ENCODE measurements at regions not wholly inside any gene's neighbourhood (a gene's known extent, or its start where the extent isn't known, plus 50 kb on each side); places are given as distances from the start of the nearest gene placed in this dataset.
A peak's percentile ranks its signal among the peaks of the same experiment; 100 is the strongest.

DNA sequence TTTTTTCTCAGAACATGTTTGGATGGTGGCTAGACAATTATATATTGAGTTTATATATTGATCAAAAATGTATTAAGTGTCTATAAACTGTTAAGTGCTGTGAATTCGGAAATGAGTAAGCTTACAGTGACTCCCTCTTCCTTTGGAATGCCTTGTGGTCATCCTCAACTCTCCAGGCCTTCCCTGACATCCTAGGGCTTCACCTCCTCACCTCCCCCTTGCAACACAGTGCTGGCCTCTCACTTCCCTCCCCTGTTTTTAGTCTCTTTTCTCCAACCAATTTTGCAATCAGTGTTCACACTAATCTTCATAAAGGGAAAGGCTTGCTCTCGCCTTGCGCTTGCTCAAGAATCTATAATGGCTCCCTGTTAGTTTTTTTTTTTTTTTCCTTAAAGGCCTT lies 95.1 kb upstream of the C1orf21 start:
- Histone ChIP-seq H3K27me3 (no peaks in the 10 kb centered on the region), H3K4me1 (peaks cover 0 to 7% (median 0%) of the 10 kb centered on the region in 4 donors), H3K9me3 (no peaks in the 10 kb centered on the region), H3K27ac (no peak overlapping the region), H3K4me3 (no peak overlapping the region), H3K36me3 (no peaks in the 10 kb centered on the region)
- intact Hi-C loops (cut with DNase I; ENCODE audit: low total_unique reads) (no loop called here), in situ Hi-C loops (cut with MboI; ENCODE audit: low pct_ligation_motif_present in 1 of 4, low pct_unique_long_range_greater_than_20kb in 1 of 4, low sequenced_read_pairs in 3 of 4) (no loop called here)
- DNase-seq = no peak
- WGBS, 2 donors (ENCODE audit: low coverage in 1 of 2) = 89 to 96% methylated on average over 3 of the region's 3 CpGs
- no peak for TF ChIP-seq POLR2AphosphoS5 (IDR thresholded peaks at IDR 0.05)
- no peak for TF ChIP-seq EP300 (IDR thresholded peaks at IDR 0.05; ENCODE audit: low read depth)
- TF ChIP-seq, protein P1, sequence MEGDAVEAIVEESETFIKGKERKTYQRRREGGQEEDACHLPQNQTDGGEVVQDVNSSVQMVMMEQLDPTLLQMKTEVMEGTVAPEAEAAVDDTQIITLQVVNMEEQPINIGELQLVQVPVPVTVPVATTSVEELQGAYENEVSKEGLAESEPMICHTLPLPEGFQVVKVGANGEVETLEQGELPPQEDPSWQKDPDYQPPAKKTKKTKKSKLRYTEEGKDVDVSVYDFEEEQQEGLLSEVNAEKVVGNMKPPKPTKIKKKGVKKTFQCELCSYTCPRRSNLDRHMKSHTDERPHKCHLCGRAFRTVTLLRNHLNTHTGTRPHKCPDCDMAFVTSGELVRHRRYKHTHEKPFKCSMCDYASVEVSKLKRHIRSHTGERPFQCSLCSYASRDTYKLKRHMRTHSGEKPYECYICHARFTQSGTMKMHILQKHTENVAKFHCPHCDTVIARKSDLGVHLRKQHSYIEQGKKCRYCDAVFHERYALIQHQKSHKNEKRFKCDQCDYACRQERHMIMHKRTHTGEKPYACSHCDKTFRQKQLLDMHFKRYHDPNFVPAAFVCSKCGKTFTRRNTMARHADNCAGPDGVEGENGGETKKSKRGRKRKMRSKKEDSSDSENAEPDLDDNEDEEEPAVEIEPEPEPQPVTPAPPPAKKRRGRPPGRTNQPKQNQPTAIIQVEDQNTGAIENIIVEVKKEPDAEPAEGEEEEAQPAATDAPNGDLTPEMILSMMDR (IDR thresholded peaks at IDR 0.05) = no peak
- TF ChIP-seq POLR2A (IDR thresholded peaks at IDR 0.05) = no peak

DNA sequence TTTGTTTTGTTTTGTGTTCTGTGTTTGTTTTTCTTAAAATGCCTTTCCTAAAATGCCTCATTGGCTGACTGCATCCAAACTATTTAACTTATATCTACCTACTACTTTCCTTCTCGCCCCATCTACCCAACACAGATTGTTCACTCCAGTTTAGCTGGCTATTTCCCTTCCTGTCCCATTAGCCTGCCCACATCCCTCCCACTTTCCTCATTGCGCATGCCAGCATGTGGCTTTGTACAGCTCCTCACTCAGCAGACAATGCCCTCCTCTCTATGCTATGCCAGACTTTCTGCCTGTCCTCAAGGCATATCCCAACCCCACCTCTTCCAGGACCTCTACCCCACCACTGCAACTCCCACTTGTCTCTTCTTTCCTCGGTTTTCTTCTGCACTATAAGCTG lies 94.7 kb upstream of the C1orf21 start:
- no peaks in the 10 kb centered on the region for H3K27me3 ChIP-seq
- 62 to 82% methylated on average over 3 of the region's 3 CpGs for WGBS, 2 donors (ENCODE audit: low coverage in 1 of 2)
- in situ Hi-C loops (cut with MboI; ENCODE audit: low pct_ligation_motif_present in 1 of 4, low pct_unique_long_range_greater_than_20kb in 1 of 4, low sequenced_read_pairs in 3 of 4) = no loop called here
- no peak for DNase-seq
- no peak overlapping the region for H3K27ac ChIP-seq
- peaks cover 0 to 9% (median 0%) of the 10 kb centered on the region in 4 donors for H3K4me1 ChIP-seq
- TF ChIP-seq, protein P1 (IDR thresholded peaks at IDR 0.05) = no peak
- TF ChIP-seq POLR2AphosphoS5 (IDR thresholded peaks at IDR 0.05) = no peak
- no peak for TF ChIP-seq POLR2A (IDR thresholded peaks at IDR 0.05)
- no peak for TF ChIP-seq EP300 (IDR thresholded peaks at IDR 0.05; ENCODE audit: low read depth)
- no peaks in the 10 kb centered on the region for H3K9me3 ChIP-seq
- intact Hi-C loops (cut with DNase I; ENCODE audit: low total_unique reads) = no loop called here
- H3K36me3 ChIP-seq = no peaks in the 10 kb centered on the region
- no peak overlapping the region for H3K4me3 ChIP-seq

DNA sequence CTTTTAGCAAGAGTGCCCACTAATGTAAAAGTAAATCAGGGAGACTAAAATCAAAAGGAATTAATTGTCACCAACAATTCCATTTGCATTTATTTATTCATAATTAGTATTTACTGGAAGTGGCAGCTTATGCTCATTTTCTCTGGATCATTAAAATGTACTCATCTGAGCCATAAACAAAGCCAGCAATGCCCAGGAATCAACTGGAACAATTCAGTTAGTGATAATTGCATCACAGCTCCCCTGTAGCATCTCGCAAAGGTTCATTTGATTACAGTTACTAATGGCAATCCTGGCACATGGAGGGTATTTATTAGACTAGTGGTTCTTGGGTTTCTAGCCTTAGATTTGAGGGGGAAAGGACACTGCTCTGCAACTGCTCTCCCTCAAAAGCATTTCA lies 92.7 kb upstream of the C1orf21 start:
- in situ Hi-C loops (cut with MboI; ENCODE audit: low pct_ligation_motif_present in 1 of 4, low pct_unique_long_range_greater_than_20kb in 1 of 4, low sequenced_read_pairs in 3 of 4) = no loop called here
- WGBS, 2 donors (ENCODE audit: low coverage in 1 of 2) = 92 to 100% methylated on average over 1 of the region's 1 CpG
- Histone ChIP-seq H3K27ac (no peak overlapping the region), H3K27me3 (no peaks in the 10 kb centered on the region), H3K9me3 (no peaks in the 10 kb centered on the region), H3K36me3 (no peaks in the 10 kb centered on the region), H3K4me3 (no peak overlapping the region), H3K4me1 (peaks cover 0 to 17% (median 3%) of the 10 kb centered on the region in 4 donors)
- no peak for DNase-seq
- TF ChIP-seq EP300 (IDR thresholded peaks at IDR 0.05; ENCODE audit: low read depth) (no peak), POLR2A (IDR thresholded peaks at IDR 0.05) (no peak), POLR2AphosphoS5 (IDR thresholded peaks at IDR 0.05) (no peak)
- TF ChIP-seq, protein P1 (IDR thresholded peaks at IDR 0.05) = no peak
- intact Hi-C loops (cut with DNase I; ENCODE audit: low total_unique reads) = no loop called here

DNA sequence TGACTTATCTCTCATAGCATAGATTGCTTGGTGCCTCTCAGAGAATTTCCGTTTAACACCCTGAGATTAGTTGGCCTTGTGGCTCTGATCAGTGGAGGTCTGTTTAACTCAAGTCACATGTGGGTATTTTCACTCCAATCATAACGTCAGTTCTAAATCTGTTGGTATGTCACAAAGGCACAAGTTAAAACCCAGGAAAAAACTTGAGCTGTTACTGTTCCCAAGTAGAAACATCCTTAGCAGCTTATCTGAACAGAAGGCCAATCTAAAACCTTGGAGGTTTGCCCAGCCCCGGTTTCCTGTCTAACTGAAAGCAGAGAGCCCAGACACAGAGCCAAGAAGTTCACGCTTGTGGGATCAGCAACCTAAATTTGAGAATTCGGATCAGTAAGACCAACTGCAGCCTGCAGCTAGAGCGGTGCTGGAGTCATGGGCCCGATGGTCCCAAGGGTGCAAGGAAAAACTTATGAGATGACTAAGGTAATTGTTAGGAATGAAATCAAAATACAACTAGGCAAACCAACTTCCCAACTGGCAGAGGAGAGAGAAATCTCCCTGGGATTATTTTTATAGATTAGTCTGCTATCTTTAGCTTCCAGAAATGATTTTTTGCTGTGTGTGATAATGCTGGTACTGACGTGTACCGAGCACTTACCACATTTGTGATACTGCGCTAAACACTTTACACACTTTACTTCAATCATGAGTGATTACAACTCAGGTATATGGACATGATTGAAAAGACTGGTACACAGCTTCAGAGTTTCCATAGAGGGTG lies 90.2 kb upstream of the C1orf21 start:
- peak in 1 of 3 donors; percentile 29 for TF ChIP-seq POLR2AphosphoS5 (IDR thresholded peaks at IDR 0.05)
- TF ChIP-seq POLR2A (IDR thresholded peaks at IDR 0.05) = no peak
- TF ChIP-seq EP300 (IDR thresholded peaks at IDR 0.05; ENCODE audit: low read depth) = no peak
- TF ChIP-seq, protein P1 (IDR thresholded peaks at IDR 0.05) = no peak
- H3K36me3 ChIP-seq = no peaks in the 10 kb centered on the region
- H3K4me3 ChIP-seq = no peak overlapping the region
- in situ Hi-C loops (cut with MboI; ENCODE audit: low pct_ligation_motif_present in 1 of 4, low pct_unique_long_range_greater_than_20kb in 1 of 4, low sequenced_read_pairs in 3 of 4) (no loop called here), intact Hi-C loops (cut with DNase I; ENCODE audit: low total_unique reads) (no loop called here)
- H3K27ac ChIP-seq = peak overlapping the region; percentile 36 to 67 (median 47)
- peak; percentile 73 for DNase-seq
- no peaks in the 10 kb centered on the region for H3K27me3 ChIP-seq
- WGBS, 2 donors (ENCODE audit: low coverage in 1 of 2) = 33 to 52% methylated on average over 8 to 10 of the region's 10 CpGs
- H3K9me3 ChIP-seq = no peaks in the 10 kb centered on the region
- peaks cover 0 to 32% (median 6%) of the 10 kb centered on the region in 4 donors for H3K4me1 ChIP-seq
